ENCODE measurements at regions not wholly inside any gene's neighbourhood (a gene's known extent, or its start where the extent isn't known, plus 50 kb on each side); places are given as distances from the start of the nearest gene placed in this dataset.

DNA sequence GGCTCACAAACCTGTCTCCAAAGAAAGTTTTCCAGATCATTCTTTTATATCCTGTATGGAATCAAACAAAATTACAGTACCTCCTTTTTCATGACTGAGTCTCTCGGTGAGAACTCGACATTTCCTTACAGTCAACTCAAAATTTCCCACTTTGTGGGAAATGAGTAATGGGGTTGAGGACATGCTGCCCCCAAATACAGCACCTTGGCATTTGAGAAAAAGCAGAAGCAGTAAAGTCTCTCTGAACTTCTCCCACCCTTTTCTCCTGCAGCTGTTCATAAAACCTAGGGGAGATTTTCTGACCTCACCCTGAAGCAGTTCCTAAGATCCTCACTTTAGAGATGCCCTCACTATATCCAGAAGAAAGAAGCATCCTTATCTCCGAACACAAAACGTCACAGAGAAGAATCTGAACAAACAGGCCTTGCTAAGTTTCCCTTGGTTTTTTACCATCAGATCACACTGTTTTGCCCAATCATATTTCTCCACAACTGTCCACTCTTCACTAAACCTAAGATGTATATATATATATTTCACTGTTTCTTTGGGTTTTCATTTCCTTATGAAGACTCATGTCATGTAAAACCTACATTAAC, 96.1 kb upstream of the APC start:
- no peak overlapping the region for H2AFZ ChIP-seq
- H3K79me2 ChIP-seq = no peaks in the 10 kb centered on the region
- no peaks in the 10 kb centered on the region for H3K36me3 ChIP-seq (ENCODE audit: control insufficient read depth, insufficient read depth, low read length)
- no peak overlapping the region for H3K4me3 ChIP-seq (ENCODE audit: low read depth, low read length)
- H3K27me3 ChIP-seq (ENCODE audit: control insufficient read depth, insufficient read depth, low read length) = no peaks in the 10 kb centered on the region
- no peaks in the 10 kb centered on the region for H3K4me1 ChIP-seq
- no peaks in the 10 kb centered on the region for H3K9me3 ChIP-seq (ENCODE audit: control insufficient read depth, low read length)
- no peak overlapping the region for H3K27ac ChIP-seq
- H3K9ac ChIP-seq = no peak overlapping the region
- no peak for TF ChIP-seq CTCF (IDR thresholded peaks at IDR 0.05)
- no peak overlapping the region for H3K4me2 ChIP-seq (ENCODE audit: low read length)

DNA sequence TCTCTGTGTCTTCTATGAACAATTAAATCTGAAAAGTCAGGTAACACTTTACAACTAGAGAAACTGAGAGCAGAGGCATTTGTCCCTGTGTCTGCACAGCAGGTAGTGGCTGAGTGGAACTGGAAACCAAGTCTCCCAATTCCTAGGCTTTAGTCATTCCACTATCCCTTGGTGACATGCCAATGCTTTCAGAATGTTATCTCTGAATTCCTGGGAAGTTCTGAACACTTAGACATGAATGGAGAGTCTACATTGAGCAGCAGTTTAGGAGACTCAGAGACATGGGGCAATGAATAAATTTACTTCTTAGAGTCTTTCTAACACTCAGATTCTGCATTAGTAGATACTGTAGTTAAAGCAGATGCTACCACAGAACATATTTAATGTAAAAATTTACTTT, 94.8 kb upstream of the APC start:
- Histone ChIP-seq H3K4me1 (no peaks in the 10 kb centered on the region), H3K4me3 (ENCODE audit: low read depth, low read length) (no peak overlapping the region), H3K27ac (no peak overlapping the region), H3K4me2 (ENCODE audit: low read length) (no peak overlapping the region), H3K27me3 (ENCODE audit: control insufficient read depth, insufficient read depth, low read length) (no peaks in the 10 kb centered on the region), H3K79me2 (no peaks in the 10 kb centered on the region), H3K9ac (no peak overlapping the region), H3K36me3 (ENCODE audit: control insufficient read depth, insufficient read depth, low read length) (no peaks in the 10 kb centered on the region), H3K9me3 (ENCODE audit: control insufficient read depth, low read length) (no peaks in the 10 kb centered on the region), H2AFZ (no peak overlapping the region)
- TF ChIP-seq CTCF (IDR thresholded peaks at IDR 0.05) = no peak

DNA sequence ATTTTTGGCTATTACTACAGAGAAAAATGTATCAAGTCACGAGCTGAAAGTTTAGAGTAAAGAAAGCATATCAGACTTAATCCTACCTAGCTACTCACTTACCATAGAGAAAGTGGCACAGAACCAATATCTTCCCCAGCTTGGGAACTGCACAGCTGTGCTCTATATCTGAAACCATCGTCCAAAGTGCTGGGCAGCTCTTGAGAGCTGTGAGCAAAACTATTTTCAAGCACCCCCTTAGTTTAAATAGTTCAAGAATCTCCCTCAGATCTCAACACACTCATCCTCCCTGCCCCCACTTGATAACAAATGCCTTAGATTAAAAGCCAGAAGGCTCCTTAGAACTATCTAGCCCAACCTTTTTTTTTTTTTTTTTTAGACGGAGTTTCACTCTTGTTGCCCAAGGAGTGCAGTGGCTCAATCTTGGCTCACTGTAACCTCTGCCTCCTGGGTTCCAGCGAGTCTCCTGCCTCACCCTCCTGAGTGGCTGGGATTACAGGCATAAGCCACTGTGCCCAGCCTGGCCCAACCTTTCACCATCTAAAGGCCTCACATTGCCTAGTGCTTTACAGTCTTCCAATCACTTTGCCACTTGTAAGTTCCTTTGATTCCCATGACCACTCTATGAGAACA, 94.2 kb upstream of the APC start:
- Histone ChIP-seq H3K27ac (no peak overlapping the region), H3K4me3 (ENCODE audit: low read depth, low read length) (no peak overlapping the region), H3K9me3 (ENCODE audit: control insufficient read depth, low read length) (no peaks in the 10 kb centered on the region), H3K9ac (no peak overlapping the region), H3K27me3 (ENCODE audit: control insufficient read depth, insufficient read depth, low read length) (no peaks in the 10 kb centered on the region), H3K36me3 (ENCODE audit: control insufficient read depth, insufficient read depth, low read length) (no peaks in the 10 kb centered on the region), H3K4me1 (no peaks in the 10 kb centered on the region), H3K4me2 (ENCODE audit: low read length) (no peak overlapping the region), H2AFZ (no peak overlapping the region), H3K79me2 (no peaks in the 10 kb centered on the region)
- TF ChIP-seq CTCF (IDR thresholded peaks at IDR 0.05) = no peak

DNA sequence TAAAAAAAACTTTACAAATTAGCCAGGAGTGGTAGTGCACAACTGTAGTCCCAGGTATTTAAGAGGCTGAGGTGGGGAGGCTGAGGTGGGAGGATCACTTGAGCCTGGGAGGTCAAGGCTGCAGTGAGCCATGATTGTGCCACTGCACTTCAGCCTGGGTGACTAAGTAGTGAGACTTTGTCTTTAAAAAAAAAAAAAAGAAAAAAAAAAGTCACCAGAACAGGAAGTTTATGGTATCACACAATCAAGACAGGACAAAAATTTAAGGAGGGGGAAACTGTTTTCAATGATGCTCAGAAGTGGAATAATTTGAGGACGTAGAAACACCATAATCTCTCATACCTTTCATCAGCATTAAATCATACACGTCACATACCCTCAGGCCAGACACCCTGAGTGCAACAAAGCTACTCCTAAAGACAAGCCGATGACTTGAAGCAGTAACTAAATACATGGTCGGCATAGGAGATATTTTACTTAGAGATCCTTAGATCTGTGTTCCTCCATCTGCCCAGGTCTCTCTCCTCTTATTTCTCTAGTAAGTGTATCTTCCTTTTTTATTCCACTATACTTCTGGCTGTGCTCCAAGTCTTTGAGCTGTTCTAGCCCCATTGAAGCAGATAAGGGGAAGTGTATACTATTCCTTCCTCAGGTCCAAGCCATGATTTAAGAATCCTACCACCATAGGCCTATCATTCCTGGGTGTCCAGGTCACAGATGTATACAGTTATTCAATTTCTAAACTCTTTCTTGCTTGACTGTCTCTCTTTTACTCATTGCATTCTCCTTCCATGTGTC, 91.3 kb upstream of the APC start:
- H3K27ac ChIP-seq = no peak overlapping the region
- no peak overlapping the region for H3K9ac ChIP-seq
- H3K4me3 ChIP-seq (ENCODE audit: low read depth, low read length) = no peak overlapping the region
- H3K4me2 ChIP-seq (ENCODE audit: low read length) = no peak overlapping the region
- H3K4me1 ChIP-seq = no peaks in the 10 kb centered on the region
- no peaks in the 10 kb centered on the region for H3K9me3 ChIP-seq (ENCODE audit: control insufficient read depth, low read length)
- no peaks in the 10 kb centered on the region for H3K27me3 ChIP-seq (ENCODE audit: control insufficient read depth, insufficient read depth, low read length)
- TF ChIP-seq CTCF (IDR thresholded peaks at IDR 0.05) = no peak
- H3K36me3 ChIP-seq (ENCODE audit: control insufficient read depth, insufficient read depth, low read length) = no peaks in the 10 kb centered on the region
- no peak overlapping the region for H2AFZ ChIP-seq
- no peaks in the 10 kb centered on the region for H3K79me2 ChIP-seq

Measured in parathyroid adenoma (tissue), 2 donors.